Stimulated activated CD8-positive, alpha-beta memory T cell treated with anti-CD3 and anti-CD28 coated beads, Interleukin-12 subunit alpha, Interleukin-12 subunit beta, amount 100 ng/mL, for 4 hours (primary cell): ENCODE measurements at regions not wholly inside any gene's neighbourhood (a gene's known extent, or its start where the extent isn't known, plus 50 kb on each side); places are given as distances from the start of the nearest gene placed in this dataset.
"Not testable (repeated sequence)": the region's sequence is repeated elsewhere in the genome, so short reads cannot be mapped to it uniquely, and the experiment has no call there.

Experiments
- DNase-seq: peaks from one replicate; pipeline ENCODE4 v3.0.0-alpha.2; 2020; ENCODE audit warnings: low read depth

- DNase-seq = no peak
Measured at GRCh38 chr3:27556887-27557286, 72.7 kb upstream of the SLC4A7 start.

GRCh38 chr3:27554706-27555105 lies 70.5 kb upstream of the SLC4A7 start:
- no peak for DNase-seq

GRCh38 chr3:27553886-27554540 lies 69.8 kb upstream of the SLC4A7 start:
- DNase-seq = no peak

GRCh38 chr3:27552708-27553107 lies 68.5 kb upstream of the SLC4A7 start:
- not testable (repeated sequence) for DNase-seq

- DNase-seq = not testable (repeated sequence)
Measured at GRCh38 chr3:27551413-27551812, 67.2 kb upstream of the SLC4A7 start.

GRCh38 chr3:27545061-27545460 lies 60.9 kb upstream of the SLC4A7 start:
- no peak for DNase-seq

- no peak for DNase-seq
Measured at GRCh38 chr3:27544372-27544865, 60.2 kb upstream of the SLC4A7 start.

- DNase-seq = no peak
Measured at GRCh38 chr3:27542476-27542875, 58.3 kb upstream of the SLC4A7 start.

- no peak for DNase-seq
Measured at GRCh38 chr3:27540231-27540630, 56.0 kb upstream of the SLC4A7 start.

GRCh38 chr3:27536491-27536890 lies 52.3 kb upstream of the SLC4A7 start:
- no peak for DNase-seq

- no peak for DNase-seq
Measured at GRCh38 chr3:27535809-27536392, 51.7 kb upstream of the SLC4A7 start.

GRCh38 chr3:27533718-27534573 lies 49.8 kb upstream of the SLC4A7 start:
- DNase-seq = peak; percentile 3
